ENCODE measurements at regions not wholly inside any gene's neighbourhood (a gene's known extent, or its start where the extent isn't known, plus 50 kb on each side); places are given as distances from the start of the nearest gene placed in this dataset.

DNA sequence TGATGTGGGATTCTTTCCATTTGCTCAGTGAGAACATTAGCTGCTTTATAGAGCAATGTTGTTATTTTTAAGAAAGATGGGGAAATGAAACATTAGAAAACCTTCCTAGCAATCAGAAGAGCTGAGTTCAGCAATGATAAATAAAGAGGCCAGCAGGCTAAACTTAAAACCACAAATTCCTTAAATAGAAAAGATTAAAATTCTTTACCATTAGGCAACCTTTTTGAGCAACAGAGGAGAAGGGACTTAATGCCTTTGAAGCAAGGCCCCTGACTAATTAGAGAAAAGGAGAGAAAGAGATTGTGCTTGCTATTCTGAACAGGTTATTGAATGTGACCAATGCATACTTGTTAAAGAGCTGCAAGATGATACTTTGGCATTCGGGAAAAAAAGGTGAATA lies 160.8 kb upstream of the LMO3 start:
- TF ChIP-seq, protein P1, sequence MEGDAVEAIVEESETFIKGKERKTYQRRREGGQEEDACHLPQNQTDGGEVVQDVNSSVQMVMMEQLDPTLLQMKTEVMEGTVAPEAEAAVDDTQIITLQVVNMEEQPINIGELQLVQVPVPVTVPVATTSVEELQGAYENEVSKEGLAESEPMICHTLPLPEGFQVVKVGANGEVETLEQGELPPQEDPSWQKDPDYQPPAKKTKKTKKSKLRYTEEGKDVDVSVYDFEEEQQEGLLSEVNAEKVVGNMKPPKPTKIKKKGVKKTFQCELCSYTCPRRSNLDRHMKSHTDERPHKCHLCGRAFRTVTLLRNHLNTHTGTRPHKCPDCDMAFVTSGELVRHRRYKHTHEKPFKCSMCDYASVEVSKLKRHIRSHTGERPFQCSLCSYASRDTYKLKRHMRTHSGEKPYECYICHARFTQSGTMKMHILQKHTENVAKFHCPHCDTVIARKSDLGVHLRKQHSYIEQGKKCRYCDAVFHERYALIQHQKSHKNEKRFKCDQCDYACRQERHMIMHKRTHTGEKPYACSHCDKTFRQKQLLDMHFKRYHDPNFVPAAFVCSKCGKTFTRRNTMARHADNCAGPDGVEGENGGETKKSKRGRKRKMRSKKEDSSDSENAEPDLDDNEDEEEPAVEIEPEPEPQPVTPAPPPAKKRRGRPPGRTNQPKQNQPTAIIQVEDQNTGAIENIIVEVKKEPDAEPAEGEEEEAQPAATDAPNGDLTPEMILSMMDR (IDR thresholded peaks at IDR 0.05 in 4 of 5, conservative IDR thresholded peaks at IDR 0.05 in 1 of 5) = no peak
- TF ChIP-seq POLR2A (IDR thresholded peaks at IDR 0.05) = no peak
